HG03469 (cell line): ENCODE measurements at regions not wholly inside any gene's neighbourhood (a gene's known extent, or its start where the extent isn't known, plus 50 kb on each side); places are given as distances from the start of the nearest gene placed in this dataset.
"Not testable (repeated sequence)": the region's sequence is repeated elsewhere in the genome, so short reads cannot be mapped to it uniquely, and the experiment has no call there.

Experiments used
- ATAC-seq: cut with Tn5 transposase; IDR thresholded peaks from one replicate; pipeline ENCODE4 v1.9.1; 2021; ENCODE audit warnings: mild to moderate bottlenecking, moderate library complexity, moderate number of reproducible peaks; ENCODE audit not compliant: unreplicated experiment

DNA sequence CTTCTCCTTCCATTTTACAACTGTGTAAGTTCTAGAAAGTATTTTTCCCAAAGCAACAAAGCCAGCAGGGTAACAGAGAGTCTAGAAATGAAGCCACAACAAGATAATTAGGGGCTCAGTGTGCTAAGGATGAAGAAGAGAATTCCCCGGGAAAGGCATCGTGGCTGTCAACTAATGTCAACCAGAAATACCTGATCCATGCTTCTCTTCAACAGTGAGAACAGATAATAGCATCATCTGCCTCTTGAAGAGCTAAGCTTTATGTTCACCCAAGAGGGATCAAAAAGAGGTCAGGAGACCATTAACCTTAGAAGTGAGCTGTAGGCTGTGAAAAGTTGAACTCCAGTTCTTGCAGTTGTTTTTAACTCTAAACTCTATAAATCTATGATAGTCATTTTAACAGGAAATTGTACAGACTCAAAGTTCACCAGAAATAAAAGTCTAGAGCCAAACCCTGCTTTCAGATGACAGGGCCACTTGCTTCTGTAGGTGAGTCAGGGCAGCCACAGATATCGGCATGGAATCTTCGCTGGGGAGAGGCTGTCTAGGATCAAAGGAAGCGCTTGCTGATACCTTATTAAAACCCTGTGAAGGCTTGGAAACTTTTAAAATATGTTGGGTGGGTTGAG, 540.7 kb upstream of the ID2 start:
- no peak for ATAC-seq

DNA sequence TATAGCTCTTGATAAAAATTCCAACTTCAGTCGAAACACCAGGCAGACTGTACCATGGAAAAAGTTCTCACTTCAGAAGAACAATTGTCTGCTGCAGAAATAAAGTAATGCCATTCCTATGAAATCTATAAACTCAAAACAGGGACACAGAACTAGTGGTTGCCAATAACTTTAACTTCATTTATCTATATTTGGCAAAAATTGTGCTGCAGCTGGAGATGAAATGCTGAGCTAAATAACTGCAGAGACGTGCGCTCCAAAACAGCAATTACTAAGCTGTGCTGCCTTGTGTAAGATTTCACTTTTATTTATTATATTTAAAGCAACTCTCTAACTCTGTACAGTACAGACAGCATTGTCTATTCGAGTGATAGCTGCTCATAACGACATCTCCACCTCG, 540.1 kb upstream of the ID2 start:
- no peak for ATAC-seq

DNA sequence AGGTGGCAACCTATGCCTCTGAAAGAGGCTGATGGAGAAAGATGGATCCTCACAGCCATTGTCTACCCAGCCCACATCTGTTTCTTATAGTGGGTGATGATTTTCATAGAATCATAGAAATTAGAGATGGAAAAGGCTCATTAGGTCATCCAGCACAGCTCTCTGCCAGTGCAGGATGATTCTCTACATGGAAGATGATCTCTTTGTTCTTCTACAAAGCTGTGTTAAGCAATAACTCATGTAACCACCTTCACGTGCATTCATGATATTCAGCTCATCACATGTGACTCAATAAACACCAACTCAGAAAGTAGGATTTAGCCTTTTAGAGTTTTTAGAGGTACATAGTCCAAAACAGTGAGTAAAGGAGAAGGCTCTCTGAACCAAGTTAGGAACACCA, 539.4 kb upstream of the ID2 start:
- no peak for ATAC-seq

DNA sequence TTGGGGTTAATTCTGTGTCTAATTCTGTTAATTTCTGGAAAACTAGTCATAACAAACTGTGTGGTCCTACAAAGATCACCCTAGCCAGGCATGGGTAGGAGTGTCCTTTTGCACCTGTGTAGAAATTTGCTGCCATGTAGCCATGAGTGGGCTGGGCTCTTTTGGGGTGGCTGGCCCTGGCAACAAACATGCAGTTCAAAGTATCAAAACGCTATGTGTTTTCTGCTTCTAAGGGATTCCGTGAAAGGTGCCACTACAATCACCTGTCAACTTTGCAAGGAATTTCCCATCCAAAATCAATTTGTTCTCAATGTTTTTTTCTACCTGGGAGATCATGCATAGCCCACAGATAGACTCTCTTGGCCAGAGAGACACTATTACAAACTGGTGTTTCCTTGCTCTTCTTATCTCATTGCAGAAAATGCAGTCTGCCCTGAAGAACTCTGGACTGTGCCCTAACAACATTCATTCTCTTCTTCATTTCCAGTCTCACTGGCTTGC, 537.7 kb upstream of the ID2 start:
- ATAC-seq: no peak

DNA sequence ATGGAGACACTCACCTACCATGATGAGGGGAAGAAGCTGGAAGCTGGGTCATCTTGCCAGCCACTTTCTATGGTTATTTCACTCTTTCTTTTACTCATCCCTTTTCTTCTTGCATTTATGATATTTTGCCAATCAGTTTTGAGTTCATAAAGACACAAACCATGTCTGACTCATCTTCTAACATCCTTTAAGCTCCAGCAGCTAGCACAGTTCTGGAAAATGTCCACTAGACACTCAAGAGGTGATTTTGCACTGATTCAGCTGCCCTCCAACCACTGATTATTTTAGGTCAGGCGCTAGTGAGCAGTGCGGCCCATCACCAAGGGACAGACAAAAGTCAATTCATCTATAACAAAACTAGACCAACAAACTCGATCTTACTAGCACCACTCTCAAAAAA, 537.1 kb upstream of the ID2 start:
- no peak for ATAC-seq

DNA sequence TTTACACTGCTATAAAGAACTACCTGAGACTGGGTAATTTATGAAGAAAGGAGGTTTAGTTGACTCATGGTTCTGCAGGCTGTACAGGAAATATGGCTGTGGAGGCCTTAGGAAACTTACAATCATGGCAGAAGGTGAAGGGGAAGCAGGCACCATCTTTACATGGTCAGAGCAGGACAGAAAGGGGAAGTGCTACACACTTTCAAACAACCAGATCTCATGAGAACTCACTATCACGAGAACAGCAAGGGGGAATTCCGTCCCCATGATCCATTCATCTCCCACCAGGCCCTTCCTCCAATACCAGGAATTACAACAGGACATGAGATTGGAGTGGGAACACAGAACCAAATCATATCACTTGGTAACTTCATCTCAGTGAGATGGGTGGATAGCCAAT, 536.5 kb upstream of the ID2 start:
- not testable (repeated sequence) for ATAC-seq

DNA sequence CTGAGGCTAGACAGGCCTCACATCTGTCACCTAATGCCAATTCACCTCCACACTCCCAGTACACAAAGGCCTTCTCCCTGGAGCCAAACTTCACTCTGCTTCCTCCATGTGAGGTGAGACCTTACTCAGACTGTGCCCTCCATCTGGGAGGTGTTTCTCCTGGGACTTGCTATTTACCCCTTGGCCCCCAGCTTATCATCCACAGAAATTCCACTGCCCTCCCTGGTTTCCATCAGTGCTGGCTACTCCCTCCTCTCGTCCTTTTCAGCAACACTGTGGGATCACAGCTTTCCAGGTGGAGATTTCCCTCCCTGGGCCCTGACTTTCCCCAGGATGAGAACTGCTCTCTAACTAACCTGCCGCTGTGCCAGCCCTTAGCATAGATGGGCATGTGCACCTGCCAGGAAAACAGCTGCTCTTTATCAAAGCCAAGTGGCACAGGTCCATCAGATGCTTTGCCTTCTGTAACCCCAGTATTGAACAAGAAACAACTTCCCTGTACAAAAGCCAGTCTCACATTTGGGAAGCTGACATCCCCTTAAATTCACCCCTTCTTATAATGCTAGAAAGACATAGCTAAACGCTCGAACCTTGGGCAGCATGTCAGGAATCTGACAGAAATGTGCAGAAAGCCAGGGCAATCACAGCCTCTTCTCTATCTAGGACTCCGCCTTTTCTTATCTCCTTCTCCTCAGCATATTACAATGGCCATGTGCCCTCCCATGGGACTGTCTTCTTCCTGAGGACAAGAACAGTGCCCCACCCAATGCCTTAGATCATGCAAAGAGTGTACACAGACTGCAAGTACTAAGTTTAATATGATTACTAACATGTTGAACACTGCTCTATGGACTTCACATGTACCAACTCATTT, 535.5 kb upstream of the ID2 start:
- ATAC-seq: no peak

DNA sequence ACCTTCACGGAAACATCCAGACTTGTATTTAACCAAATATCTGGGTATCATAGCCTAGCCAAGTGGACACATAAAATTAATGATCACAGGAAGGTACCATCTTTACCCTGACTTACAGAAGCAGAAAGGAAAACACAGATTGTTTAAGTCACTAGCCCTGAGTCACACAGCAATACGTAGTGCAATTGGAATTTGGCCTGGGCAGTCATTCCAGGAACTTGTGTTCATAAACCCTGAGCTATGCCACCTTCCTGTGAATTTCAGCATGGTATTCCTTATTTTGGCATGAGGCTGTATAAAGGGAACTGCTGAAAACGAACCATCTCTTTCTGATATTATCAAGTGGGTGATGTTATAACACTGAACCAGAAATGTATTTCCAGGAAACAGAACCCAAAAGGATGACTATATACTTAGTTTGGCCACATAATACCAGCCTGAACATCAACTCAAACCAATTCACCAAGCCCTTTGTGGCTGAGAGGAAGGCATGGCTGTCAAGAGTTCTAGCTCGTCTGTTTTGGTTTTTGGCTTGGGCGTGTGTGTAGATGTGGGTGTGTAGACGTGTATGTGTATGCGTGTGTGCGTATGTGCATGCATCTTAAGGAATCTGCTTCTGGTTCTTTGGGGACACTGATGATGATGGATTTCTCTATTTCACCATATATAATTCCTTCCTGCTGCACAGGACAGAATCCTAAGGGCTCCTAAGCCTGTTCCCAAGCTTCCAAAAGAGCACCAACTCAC, 533.4 kb upstream of the ID2 start:
- no peak for ATAC-seq

DNA sequence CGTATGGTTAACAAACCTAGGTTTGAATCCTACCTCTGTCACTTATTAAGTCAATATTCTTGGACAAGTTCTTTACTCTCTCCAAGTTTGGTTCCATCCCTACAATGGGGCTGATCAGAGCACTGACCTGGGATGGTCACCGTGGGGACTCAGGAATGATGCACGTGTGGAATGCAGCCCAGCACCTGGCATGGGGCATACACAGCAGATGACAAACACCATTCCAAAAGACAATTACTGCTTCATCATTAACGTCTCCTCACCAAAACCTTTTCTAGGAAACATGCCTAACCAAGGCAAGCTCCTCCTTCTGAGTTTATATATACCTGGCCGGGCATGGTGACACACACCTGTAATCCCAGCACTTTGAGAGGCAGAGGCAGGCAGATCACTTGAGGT, 532.9 kb upstream of the ID2 start:
- no peak for ATAC-seq

DNA sequence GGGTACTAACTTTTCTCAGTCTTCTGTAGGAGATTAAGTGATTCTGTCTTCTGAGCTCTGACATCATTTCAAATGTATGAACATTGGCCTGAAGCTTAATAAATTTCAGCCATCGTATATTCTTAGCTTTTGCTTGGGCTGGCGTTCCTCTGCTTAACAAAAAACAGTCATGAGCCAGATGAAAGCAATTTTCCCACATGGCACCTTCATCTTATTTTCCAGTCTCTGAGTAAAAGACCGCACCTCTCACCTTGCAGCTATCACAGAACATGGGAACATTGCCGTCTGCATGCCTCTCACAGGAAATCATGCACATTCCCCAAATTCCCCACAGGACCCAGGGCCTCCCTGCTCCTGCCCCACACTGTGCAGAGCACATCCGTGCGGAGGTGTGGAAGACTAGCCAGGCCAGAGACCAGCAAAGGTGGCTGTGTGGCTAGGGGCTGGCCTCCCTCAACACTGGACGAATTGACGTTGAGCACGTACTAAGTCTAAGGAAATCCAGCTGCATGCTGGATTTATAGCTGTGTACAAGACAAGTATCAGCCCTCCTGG, 531.8 kb upstream of the ID2 start:
- ATAC-seq: no peak

DNA sequence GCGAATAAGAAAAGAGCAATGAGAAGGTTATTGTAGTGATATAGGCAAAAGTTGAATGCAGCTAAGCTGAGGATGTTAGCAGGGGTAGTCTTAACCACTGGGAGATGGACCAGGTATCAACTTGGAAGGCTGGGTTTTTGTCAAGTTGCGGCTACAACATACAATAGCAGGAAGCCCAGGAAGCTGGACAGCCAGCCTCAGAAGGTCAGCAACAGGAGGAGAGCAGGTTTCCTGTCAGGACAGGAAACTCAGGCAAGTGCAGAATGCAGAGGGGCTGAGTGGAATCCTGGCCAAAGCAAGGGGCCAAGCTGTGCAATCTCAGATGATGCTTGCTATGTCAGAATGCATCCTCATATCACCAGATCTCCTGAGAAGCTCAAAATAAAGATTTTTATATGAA, 530.0 kb upstream of the ID2 start:
- ATAC-seq: no peak

DNA sequence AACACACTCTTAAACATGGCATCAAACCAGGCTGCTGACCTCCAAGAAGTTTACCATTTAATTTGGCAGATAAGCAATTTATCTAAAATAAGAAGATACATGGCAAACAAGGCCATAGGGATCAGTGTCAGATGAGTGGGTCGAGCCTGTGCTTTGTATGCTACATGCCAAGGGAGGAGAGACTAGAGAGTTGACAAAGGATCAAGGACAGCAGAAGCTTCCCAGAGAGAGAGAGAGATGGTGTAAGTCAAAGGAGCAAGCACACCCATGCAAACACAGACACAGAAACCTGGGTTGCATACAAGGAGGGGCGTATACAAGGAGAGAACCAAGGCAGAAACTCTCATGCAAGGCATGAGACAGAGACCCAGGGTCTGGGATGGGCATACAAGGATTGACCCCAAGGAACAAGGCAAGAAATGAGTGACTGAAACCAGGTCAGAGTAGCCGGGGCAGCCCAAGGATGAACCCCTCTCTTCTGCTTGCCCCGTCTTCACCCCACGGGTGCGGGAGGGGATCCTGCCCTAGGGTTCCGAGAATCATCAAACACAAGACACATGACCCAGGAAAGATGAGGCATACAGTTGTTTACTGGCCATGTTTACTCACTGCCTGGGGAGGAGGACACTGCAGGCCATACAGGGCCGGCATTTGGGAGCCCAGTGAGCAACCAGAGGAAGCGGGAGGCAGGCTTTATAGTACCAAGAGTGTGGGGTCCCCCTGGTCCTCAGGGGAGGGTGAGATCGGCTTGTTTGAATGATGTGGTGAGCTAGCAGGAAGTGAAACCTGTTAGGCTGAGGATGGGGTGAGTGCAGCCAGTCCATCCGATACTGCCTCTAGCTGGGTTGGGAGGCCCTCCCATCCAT, 529.2 kb upstream of the ID2 start:
- peak; percentile 92 for ATAC-seq

DNA sequence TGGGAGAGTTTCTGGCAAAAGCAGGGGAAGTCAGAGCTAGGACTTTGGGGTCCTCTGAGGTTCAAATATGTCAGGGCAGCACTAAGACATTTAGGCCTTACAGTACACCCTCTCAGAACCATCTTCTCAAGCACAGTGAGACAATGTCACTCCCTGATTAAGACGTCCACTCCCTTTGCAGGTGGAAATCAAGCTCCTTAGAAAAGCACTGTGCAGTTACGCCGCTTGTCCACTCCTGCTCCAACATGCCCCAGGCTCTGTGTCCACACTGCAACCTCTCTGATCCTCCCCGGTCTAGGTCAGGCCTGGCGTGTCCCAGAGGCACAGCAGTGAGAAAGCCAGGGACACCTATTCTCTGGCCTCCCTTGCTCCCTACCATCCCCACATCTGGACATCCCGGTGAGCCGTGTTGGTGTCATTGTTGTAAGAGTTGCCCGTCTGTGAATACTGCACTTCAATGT, 528.6 kb upstream of the ID2 start:
- no peak for ATAC-seq

DNA sequence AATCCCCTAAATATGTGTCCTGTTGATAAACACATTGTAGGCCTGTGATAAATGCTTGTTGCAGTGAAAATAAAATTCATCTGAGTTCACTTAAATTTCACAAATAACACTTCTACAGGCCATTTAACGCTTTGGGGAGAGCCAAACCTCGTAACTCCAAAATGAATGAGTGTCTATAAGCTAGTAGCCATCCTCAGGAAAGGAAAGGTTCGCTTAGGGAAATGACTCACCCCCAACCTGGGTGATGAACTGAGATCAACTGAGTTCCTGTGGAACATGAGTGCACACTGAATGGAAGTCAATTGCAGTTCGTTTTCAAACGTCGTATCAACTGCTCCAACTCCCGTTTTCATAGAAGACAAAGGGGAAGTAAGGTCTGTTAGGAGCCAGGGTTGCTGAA, 527.6 kb upstream of the ID2 start:
- ATAC-seq: no peak

DNA sequence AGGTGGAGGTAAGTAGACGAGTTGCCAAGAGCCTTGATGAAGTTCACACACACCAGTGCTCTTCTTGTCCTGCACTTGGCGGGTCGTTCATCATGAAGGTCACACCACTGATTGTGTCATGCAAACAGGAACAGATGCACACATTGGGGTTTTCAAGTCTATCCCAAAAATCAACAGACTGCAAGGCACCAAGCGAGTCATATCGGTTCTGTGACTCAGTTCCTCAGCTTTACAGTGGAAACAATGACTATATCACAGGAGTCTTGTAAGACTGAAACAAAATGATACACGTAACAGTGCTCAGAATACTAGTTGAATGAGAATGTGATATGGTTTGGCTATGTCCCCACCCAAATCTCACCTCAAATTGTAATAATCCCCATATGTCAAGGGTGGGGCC, 526.9 kb upstream of the ID2 start:
- ATAC-seq: no peak

DNA sequence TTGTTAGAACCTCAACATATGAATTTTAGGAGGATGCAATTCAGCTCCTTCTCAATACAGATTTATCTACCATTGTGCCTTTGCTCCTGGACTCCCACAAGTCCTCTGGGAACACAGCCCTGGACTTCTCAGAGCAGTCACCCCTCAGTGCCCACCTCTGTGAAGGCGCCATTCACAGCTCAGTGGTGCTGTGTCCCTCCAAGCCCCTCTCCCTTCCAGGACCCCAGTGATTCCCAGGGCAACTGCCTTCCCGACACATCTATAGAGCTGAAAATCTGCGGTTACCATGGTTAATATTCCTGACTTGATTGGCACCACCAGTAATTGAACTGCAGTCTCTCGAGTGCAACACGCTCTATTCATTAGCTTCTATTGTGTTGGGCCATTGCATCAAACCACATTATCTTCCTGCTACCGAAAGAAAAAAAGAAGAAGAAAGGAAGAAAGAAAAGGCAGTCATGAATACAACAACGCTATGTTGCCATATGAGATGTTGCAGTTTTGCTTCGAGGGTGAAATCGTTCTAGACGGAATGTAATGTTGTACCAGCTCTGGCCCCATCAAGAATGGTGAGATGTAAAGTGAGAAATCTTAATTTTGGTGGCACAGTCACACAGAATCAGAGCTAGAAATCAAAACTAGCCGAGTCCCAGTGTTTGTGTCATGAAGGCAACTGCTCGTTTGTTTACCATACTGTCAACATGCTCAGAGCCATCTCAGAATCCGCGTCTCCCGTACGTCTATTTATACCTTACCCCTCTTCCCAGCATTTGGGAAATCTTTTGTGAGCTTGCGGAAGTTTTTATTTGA, 524.0 kb upstream of the ID2 start:
- no peak for ATAC-seq

DNA sequence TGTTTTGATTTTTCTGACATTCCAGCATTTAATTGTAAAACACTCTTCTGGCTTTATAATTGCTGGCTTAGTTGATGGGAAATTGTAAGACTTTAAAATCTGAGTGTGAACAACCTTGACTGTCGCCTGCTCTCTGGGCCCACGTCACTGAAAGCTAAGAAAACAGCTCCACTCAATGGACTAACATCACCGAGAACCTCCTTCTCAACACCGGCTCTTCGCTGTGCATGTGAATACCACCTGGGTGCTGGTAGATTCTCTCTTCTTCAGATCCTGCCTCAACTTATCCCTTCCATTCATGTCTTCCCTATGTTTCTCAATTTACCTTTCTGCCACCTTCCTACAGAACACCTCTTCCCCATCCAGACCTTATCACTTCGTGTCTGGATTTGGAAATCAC, 523.1 kb upstream of the ID2 start:
- ATAC-seq: no peak

DNA sequence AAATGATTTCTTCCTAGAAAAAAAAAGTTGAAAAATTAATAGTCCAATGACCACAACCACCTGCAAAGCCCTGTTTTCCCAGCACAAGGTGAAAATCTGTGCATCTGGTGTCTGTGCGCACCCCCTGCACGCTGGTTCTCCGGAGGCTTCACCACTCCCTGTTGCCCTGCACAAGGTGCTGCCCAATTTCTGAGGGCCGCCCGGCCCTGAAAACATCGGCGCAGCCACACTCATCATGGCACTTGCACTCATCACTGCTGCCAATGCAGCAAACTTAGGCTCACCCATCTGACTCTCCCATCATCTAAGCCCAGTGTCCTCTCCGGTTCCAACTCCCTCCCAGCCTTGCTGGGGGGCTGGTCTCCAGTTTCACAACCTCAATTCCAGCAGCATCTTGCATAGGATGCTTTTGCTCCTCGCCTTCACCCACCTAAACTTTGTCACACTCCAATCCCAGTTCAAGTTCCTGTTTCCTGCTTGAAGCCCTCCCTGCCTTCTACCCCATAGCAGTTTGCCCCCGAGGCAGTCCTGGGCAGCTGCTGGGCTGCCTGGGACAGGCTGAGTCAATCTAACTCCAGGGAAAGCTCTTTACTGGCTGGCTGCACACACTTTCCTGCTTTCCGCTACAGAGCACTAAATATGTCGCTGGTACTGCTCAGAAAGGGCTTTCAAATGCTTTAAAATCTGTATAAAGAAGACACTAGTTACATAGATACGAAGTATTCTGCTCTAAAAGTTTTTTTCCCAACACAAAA, 522.5 kb upstream of the ID2 start:
- no peak for ATAC-seq
